ENCODE measurements at regions not wholly inside any gene's neighbourhood (a gene's known extent, or its start where the extent isn't known, plus 50 kb on each side); places are given as distances from the start of the nearest gene placed in this dataset.
"Not testable (repeated sequence)": the region's sequence is repeated elsewhere in the genome, so short reads cannot be mapped to it uniquely, and the experiment has no call there.

DNA sequence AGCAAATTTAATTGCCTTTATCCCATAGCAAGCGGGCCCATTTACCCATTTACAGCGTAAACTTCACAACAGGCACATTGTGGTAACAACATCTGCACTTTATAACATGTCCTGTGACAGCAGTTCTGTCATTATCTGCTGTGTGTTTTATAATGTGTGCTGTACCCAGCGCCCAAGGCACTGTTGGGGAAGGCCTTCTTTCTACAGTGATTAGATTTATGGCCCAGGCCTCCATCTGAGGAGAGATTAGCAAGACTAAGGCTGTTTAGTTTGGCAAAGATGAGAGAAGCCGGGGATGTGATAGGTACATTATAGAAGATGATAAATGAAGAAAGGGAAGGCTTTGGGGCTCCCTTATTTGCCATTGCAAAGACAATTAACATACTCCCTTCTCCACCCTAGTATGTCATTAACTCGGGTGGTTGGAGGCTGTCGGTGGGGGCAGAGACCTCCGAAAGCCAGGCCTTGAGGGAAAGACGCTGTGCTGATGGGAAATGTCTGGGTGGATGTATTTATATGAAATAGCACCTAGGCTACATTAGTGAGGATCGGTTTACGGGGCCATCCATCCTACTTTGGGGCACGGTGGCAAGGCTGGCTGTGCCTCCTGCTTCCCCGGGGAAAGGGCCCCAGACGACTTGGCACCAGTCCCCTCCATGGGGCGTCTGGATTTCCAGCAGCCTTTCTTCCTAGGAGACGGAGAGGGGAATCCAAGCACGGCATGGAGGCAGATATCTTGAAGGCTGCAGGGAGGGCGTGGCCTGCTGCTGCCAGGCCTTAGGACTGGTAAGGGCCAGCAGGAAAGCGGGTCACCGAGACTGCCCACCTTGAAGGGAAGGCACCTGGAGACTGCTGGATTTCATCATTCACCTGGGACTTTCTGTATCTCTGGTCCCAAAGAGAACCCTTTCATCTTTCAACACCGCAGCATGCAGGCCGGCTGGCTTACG, 64.3 kb upstream of the PTCH1 start:
- no peak for DNase-seq (ENCODE audit: low spot score)

DNA sequence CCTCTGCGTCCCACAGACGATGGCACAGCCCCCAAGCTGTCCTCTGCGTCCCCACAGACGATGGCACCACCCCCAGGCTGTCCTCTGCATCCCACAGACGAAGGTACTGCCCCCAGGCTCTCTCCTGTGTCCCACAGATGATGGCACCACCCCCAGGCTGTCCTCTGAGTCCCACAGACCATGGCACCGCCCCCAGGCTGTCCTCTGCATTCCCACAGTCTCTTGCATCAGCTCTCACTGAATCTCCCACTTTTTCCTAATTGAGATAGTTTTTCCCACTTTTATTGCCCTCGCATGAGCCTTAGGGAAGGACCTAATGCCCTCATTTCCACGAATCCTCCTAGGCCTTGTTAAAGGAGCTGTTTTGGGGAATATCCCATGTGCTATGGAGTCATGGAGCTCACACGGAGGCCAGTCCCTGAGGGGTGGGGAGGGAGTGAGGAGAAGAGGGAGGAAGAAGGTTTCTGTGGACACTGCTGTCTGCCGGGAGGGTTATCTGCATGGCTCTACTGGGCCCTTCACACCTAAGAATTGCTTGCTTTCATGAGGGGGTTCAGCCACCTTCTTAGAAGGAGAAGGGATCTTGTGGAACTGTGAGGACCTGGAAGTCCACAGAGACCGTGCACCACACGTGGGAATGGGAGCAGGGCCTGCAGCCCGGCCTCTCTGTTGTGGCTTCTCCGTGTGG, 58.2 kb upstream of the PTCH1 start:
- no peak for DNase-seq (ENCODE audit: low spot score)

DNA sequence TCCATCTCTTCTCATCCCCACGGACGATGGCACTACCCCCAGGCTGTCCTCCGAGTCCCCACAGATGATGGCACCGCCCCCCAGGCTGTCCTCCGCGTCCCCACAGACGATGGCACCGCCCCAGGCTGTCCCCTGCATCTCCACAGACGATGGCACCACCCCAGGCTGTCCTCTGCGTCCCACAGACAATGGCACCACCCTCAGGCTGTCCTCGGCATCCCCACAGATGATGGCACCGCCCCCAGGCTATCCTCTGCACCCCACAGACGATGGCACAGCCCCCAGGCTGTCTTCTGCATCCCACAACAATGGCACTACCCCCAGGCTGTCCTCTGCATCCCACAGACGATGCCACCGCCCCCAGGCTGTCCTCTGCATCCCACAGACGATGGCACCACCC, 57.4 kb upstream of the PTCH1 start:
- DNase-seq (ENCODE audit: low spot score), result no peak

DNA sequence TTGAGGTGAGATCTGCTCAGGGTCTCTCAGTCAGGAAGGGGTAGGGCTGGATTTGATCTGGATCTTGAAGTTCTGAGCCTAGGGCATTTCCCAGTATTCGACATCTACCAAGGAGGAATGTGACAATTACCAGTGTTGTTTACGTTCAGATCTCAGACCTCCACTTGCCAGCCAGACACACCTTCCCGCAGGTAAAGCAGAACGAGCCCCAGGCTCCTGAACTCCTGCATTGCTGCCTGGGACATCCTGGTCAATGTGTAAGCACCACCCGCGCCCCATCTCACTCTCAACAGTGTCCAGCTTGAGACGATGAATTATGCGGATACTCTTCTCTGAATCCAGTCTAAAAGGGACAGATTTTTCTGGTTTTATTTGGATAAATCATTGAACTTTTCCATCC, 56.7 kb upstream of the PTCH1 start:
- no peak for DNase-seq (ENCODE audit: low spot score)

- DNase-seq (ENCODE audit: low spot score), result no peak
These were observed 55.8 kb upstream of the PTCH1 start for GRCh38 chr9:95572381-95573151.

- DNase-seq (ENCODE audit: low spot score), result no peak
These were observed 53.9 kb upstream of the PTCH1 start for GRCh38 chr9:95570646-95571045.

DNA sequence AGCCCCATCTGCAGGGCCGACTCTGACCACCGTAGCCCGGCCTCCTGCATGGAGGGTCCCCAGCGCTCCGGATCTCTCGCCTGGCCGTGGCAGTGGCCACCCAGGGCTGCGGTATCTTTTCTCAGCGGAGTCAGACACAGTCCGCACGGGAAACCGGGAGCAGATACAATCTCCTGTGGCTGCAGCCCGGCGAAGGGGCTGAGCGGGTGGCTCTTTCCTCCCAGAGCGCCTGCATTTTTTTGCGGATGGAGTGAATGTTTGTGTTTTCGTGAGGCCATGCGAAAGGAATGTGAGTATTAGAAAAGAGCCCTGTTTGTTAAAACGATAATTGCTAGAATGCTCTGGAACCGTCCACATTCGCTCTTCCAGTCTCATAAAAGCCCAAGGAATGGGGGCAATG, 53.4 kb upstream of the PTCH1 start:
- DNase-seq (ENCODE audit: low spot score), result no peak

DNA sequence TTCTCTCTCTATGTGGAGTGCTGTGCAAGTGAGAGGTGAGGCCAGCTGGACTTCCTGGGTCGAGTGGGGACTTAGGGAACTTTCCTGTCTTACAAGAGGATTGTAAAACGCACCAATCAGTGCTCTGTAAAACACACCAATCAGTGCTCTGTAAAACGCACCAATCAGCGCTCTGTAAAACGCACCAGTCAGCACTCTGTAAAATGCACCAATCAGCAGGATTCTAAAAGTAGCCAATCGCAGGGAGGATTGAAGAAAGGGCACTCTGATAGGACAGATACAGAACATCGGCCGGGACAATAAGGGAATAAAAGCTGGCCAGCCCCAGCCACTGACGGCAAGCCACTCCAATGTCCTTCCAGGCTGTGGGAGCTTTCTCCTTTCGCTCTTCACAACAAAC, 52.0 kb upstream of the PTCH1 start:
- DNase-seq (ENCODE audit: low spot score), result not testable (repeated sequence)

All from kidney tubule cell (primary cell).